SK-N-SH (cell line): ENCODE measurements at regions not wholly inside any gene's neighbourhood (a gene's known extent, or its start where the extent isn't known, plus 50 kb on each side); places are given as distances from the start of the nearest gene placed in this dataset.

Experiments
- EP300 ChIP-seq, 2 experiments: IDR thresholded peaks; 2 replicates each; pipeline versions ENCODE4 v1.4.0 to v1.6.1; 2012; ENCODE audit warnings: borderline replicate concordance in 1 of 2, low read depth in 1 of 2, low read length in 1 of 2
- EZH2phosphoT487 ChIP-seq: fragments of 200-600 bp; sonication (generic); IDR thresholded peaks from 2 replicates; pipeline ENCODE4 v1.6.1; 2017; ENCODE audit warnings: low read depth, mixed run types, mild to moderate bottlenecking, antibody characterized with exemption, moderate library complexity, borderline replicate concordance
- FOXJ3 ChIP-seq: sonication (generic); formaldehyde crosslinking; IDR thresholded peaks from 2 replicates; pipeline ENCODE4 v1.5.1; 2020; ENCODE audit warnings: mild to moderate bottlenecking, missing genetic modification reagents
- GABPA ChIP-seq: IDR thresholded peaks from 2 replicates; pipeline ENCODE4 v1.4.0; 2012; ENCODE audit warnings: low read depth, mild to moderate bottlenecking
- JUND ChIP-seq: IDR thresholded peaks from 2 replicates; pipeline ENCODE4 v1.4.0; 2012
- NRF1 ChIP-seq: IDR thresholded peaks from 2 replicates; pipeline ENCODE4 v1.6.1; 2012; ENCODE audit warnings: low read depth, mild to moderate bottlenecking, low read length
- POLR2AphosphoS5 ChIP-seq: IDR thresholded peaks from 2 replicates; pipeline ENCODE4 v1.6.1; 2012; ENCODE audit warnings: low read depth, low read length
- SMC3 ChIP-seq: IDR thresholded peaks from 2 replicates; pipeline ENCODE4 v1.6.1; 2012; ENCODE audit warnings: low read depth, low read length, improper control_type of control experiment
- TF ChIP-seq, protein P1 (sequence below): fragments of 200-600 bp; sonication (generic); IDR thresholded peaks from 2 replicates; pipeline ENCODE4 v1.6.1; 2017; ENCODE audit warnings: antibody characterized with exemption, mild to moderate bottlenecking, moderate library complexity
- TF ChIP-seq, protein P2 (sequence below): IDR thresholded peaks from 2 replicates; pipeline ENCODE4 v1.6.1; 2012; ENCODE audit warnings: mild to moderate bottlenecking, low read depth, low read length, moderate library complexity

DNA sequence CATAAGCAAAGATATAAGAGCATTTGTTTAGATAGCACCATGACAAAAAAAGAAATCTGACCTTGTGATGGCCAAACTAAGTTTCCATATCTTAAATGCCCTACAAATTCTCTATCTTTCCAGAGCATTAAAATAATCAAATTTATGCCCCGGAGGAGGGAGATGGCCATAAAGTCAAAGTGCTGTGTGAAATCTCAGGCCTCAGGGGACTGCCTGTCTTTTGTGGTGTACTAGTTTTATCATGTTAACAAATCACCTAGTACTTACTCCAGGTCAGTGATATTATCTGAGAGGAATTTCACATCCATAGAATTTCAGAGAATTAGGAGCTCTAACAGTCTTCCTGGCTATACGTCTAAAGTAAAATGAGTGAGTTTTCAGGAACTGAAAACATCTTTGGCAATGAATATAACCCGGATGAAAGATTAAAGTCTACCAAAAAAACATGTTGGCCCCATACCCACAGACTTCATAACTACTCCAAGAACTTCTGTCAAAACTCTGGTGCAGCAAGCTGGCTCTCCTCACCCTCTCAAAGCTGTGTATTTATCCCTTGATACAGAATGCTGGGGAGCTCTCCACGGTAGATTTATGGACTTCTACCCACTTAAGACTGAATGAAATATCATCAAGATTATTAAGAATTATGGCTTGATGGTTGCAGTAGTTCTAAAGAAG is 682.8 kb downstream of the SORCS1 start:
- TF ChIP-seq JUND (no peak), FOXJ3 (no peak), EZH2phosphoT487 (no peak), POLR2AphosphoS5 (no peak), EP300 (IDR thresholded peaks at IDR 0.05; ENCODE audit: borderline replicate concordance in 1 of 2, low read depth in 1 of 2, low read length in 1 of 2) (peak in 1 of 2 experiments; percentile 99; a peak in 2 of 4 replicates), SMC3 (no peak), NRF1 (no peak), GABPA (no peak)
- TF ChIP-seq, protein P1, sequence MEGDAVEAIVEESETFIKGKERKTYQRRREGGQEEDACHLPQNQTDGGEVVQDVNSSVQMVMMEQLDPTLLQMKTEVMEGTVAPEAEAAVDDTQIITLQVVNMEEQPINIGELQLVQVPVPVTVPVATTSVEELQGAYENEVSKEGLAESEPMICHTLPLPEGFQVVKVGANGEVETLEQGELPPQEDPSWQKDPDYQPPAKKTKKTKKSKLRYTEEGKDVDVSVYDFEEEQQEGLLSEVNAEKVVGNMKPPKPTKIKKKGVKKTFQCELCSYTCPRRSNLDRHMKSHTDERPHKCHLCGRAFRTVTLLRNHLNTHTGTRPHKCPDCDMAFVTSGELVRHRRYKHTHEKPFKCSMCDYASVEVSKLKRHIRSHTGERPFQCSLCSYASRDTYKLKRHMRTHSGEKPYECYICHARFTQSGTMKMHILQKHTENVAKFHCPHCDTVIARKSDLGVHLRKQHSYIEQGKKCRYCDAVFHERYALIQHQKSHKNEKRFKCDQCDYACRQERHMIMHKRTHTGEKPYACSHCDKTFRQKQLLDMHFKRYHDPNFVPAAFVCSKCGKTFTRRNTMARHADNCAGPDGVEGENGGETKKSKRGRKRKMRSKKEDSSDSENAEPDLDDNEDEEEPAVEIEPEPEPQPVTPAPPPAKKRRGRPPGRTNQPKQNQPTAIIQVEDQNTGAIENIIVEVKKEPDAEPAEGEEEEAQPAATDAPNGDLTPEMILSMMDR = no peak
- TF ChIP-seq, protein P2, sequence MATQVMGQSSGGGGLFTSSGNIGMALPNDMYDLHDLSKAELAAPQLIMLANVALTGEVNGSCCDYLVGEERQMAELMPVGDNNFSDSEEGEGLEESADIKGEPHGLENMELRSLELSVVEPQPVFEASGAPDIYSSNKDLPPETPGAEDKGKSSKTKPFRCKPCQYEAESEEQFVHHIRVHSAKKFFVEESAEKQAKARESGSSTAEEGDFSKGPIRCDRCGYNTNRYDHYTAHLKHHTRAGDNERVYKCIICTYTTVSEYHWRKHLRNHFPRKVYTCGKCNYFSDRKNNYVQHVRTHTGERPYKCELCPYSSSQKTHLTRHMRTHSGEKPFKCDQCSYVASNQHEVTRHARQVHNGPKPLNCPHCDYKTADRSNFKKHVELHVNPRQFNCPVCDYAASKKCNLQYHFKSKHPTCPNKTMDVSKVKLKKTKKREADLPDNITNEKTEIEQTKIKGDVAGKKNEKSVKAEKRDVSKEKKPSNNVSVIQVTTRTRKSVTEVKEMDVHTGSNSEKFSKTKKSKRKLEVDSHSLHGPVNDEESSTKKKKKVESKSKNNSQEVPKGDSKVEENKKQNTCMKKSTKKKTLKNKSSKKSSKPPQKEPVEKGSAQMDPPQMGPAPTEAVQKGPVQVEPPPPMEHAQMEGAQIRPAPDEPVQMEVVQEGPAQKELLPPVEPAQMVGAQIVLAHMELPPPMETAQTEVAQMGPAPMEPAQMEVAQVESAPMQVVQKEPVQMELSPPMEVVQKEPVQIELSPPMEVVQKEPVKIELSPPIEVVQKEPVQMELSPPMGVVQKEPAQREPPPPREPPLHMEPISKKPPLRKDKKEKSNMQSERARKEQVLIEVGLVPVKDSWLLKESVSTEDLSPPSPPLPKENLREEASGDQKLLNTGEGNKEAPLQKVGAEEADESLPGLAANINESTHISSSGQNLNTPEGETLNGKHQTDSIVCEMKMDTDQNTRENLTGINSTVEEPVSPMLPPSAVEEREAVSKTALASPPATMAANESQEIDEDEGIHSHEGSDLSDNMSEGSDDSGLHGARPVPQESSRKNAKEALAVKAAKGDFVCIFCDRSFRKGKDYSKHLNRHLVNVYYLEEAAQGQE = no peak
